HG03196 (cell line): ENCODE measurements at regions not wholly inside any gene's neighbourhood (a gene's known extent, or its start where the extent isn't known, plus 50 kb on each side); places are given as distances from the start of the nearest gene placed in this dataset.

Experiments
- ATAC-seq: cut with Tn5 transposase; IDR thresholded peaks from one replicate; pipeline ENCODE4 v1.9.1; 2021; ENCODE audit not compliant: unreplicated experiment

DNA sequence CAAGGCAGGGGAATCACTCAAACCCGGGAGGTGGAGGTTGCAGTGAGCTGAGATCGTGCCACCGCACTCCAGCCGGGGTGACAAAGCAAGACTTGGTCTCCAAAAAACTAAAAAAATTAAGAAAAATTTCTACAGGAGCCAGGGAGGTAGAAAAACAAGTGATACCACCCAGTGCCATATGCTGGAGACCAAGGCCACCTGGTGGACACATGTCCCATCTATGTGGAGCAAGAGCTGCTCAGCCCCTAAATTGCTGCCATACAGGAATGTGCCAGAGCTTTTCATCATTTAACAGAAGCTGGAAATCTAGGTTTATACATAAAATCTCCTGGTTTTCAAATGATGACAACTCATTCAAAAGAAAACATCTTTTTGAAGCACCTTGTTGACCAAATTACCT is 61.4 kb upstream of the ELK3 start:
- no peak for ATAC-seq

DNA sequence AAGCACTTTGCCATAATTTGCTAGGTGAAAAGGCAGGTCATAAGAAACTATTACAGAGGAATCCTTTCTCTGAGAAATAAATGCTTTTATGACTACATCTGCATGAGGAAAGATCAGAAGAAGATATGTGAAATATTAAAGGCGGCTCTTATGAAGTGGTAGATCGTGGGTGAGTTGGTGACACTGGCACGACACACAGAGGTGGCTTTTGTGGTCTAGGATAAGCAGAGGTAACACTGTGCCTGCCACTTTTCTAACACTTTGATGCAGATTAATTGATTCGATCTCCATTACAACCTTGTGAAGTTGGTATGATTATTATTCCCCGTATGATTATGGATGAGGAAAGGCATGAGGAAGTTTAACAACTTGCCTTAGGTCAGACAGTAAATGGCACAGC is 60.0 kb upstream of the ELK3 start:
- ATAC-seq = no peak

- no peak for ATAC-seq
These were observed 58.0 kb upstream of the ELK3 start for GRCh38 chr12:96136161-96136560.

DNA sequence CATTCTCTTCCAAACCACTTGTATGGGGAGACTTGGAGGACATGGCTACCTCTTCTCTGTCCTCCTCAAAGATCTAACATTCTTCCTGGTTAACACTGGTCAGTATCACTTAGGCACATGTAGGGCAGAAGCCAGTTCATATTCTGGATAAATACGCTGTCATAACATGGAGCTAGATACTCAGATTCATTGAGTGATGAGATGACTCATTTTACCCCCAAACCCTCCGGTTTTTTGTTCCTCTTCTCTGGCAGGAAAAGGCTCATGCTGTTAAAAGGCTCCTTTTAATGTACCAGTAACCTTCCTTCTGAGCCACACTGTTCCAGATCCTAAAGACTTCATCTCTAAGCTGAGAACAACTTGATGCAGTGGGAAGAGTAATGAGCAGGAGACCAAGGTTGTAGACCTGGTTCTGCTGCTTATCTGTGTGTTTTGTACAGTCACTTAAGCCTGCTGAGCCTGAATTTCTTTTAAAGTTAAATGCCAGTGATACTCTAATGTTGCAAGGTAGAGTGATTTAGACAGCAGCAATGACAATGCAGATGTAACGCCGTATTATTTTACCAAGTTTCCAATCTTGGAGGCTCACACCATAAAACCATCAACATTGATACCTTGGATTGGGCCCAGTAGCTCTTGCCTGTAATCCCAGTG is 57.3 kb upstream of the ELK3 start:
- ATAC-seq = no peak

- ATAC-seq = no peak
These were observed 54.0 kb upstream of the ELK3 start for GRCh38 chr12:96140174-96140573.

DNA sequence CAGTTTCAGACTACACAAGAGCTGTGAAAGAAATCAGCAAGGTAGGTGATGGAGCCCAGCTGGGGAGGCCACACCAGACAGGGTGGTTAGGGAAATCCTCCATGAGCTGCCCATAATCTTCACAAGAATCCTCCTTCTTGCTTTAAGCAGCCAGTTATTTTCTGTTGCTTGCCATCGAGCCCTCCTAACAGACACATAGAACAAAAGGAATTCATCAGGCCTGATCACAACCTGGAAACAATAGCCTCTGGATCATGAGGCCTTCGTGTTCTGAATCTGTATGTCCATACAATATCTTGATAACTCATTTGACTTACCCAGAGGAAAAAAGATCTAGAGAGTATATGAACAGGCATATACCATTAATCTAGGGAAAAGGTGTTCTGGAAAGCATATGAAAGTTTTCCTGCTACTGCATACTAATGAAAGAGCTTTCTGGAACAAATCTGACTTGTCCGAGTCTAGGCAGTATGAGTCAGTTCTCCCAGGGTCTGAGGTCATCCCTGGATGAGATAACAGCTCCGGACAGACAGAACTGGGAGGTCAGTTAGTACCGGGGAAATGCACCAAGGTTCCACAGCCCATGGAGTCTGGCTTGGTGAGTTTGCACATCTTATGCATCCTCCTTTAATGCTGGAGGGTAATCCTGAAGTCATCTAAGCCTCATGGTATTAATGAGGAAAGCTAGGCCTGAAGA is 52.8 kb upstream of the ELK3 start:
- ATAC-seq = no peak

DNA sequence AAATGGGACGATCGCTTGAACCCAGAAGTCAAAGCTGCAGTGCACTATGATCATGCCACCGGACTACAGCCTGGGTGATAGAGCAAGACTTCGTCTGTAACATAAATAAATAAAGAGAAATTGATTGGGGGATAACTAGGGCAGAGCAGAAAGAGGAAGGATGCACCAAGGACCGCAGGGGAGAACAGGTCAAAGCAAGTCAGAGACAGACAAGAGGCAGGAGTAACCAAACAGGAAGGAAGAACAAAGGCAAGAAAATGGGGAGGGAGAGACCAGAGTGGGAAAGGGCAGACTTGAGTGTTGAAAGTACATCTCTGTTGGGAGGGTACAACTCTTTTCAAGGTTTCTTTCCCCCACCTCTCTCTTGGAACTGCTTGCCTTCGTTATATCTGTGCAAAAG is 50.8 kb upstream of the ELK3 start:
- no peak for ATAC-seq

- no peak for ATAC-seq
These were observed 50.2 kb upstream of the ELK3 start for GRCh38 chr12:96143827-96144565.
